ENCODE measurements at regions not wholly inside any gene's neighbourhood (a gene's known extent, or its start where the extent isn't known, plus 50 kb on each side); places are given as distances from the start of the nearest gene placed in this dataset.

DNA sequence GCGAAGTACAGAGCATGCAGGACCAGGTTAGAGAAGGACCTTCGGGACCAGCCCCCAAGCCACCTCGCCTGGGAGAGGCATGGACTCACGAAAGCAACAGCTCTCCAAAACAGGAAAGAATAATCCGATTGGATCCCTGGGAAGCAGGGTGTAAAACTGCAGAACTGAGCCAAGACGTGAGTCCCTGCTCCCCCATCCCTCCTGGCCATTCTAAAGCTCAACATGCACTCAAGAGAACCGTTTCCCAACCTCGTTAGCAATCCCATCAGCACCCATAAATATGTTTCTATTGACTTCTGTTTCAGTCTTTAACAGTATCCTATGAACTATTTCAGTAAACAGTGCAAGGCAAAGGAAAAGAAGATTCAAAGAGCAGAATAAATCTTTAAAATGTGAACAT, 167.0 kb downstream of the COPRS start:
- in situ Hi-C loops (cut with HindIII; ENCODE audit: low sequenced_read_pairs) = no loop called here
- DNase-seq (ENCODE audit: low read depth) = no peak

DNA sequence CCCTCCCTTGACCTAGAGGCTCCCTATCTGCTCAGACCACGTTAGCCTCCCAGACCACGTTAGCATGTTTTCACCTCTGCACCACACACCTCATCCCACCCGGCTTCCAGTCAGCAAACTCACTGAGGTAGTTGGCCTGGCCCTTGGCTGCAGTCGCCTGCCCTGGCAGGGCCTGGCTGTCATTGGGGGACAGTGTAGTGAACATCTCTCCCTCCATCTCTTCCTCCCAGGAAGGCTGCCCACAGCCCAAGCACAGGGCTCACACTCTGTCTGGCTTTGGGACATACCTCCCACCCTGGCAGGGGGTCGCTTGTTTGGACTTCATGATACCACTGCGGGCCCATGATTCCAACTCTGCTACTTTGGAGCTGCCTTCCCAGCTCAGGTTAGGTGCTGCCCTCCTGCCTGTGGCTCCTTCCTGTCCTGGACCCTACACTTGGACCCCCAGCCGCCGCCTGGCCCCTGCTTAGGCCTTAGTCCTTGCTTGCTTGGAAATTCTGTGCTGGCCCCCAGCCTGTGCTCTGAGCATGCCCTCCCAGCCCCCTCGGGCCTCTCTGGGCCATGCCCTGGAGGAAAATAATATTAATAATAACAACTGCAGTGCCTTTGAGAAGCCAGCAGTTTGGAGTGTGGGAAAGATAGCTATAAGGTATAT, 167.7 kb downstream of the COPRS start:
- no peak overlapping the region for H3K4me3 ChIP-seq (ENCODE audit: low read depth, low read length)
- in situ Hi-C loops (cut with HindIII; ENCODE audit: low sequenced_read_pairs) = no loop called here
- DNase-seq (ENCODE audit: low read depth) = no peak
- TF ChIP-seq, protein P1, sequence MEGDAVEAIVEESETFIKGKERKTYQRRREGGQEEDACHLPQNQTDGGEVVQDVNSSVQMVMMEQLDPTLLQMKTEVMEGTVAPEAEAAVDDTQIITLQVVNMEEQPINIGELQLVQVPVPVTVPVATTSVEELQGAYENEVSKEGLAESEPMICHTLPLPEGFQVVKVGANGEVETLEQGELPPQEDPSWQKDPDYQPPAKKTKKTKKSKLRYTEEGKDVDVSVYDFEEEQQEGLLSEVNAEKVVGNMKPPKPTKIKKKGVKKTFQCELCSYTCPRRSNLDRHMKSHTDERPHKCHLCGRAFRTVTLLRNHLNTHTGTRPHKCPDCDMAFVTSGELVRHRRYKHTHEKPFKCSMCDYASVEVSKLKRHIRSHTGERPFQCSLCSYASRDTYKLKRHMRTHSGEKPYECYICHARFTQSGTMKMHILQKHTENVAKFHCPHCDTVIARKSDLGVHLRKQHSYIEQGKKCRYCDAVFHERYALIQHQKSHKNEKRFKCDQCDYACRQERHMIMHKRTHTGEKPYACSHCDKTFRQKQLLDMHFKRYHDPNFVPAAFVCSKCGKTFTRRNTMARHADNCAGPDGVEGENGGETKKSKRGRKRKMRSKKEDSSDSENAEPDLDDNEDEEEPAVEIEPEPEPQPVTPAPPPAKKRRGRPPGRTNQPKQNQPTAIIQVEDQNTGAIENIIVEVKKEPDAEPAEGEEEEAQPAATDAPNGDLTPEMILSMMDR (IDR thresholded peaks at IDR 0.05; ENCODE audit: low read depth, low read length, missing control alignments) = no peak

More for the DNA sequence above, 167.0 kb downstream of the COPRS start:
- H3K4me3 ChIP-seq (ENCODE audit: low read depth, low read length) = no peak overlapping the region
- TF ChIP-seq, protein P1 (IDR thresholded peaks at IDR 0.05; ENCODE audit: low read depth, low read length, missing control alignments) = no peak

DNA sequence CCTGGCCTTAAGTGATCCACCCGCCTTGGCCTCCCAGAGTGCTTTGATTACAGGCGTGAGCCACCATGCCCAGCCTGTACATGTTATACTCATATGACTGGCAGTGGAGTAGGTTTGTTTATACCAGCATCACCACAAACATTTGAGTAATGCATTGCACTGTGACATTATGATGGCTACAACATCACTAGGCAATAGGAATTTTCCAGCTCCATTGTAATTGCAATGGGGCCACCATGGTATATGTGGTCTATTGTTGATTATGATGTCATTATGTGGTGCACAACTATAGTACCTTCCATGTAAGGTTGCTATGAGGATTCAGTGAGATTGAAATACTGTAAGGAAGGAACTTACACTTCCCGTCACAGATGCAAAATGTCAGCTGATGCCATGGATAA, 168.9 kb downstream of the COPRS start:
- in situ Hi-C loops (cut with HindIII; ENCODE audit: low sequenced_read_pairs) = no loop called here
- DNase-seq (ENCODE audit: low read depth) = peak; percentile 24
- TF ChIP-seq, protein P1 (IDR thresholded peaks at IDR 0.05; ENCODE audit: low read depth, low read length, missing control alignments) = no peak
- H3K4me3 ChIP-seq (ENCODE audit: low read depth, low read length) = no peak overlapping the region

DNA sequence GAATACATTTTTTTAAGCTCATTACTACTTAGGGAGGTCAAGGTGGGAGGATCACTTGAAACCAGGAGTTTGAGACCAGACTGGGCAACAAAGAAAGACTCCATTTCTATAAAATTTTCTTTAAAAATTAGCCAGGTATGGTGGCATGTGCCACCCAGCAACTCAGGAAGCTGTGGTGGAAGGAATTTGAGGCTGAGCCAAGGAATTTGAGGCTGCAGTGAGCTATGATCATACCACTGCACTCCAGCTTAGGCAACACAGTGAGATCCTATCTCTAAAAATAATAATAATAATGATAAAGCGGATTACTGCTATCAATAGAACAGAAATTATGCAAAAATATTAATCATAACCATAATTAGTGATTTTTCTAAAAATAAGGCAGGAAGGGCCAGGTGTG, 170.3 kb downstream of the COPRS start:
- H3K4me3 ChIP-seq (ENCODE audit: low read depth, low read length) = no peak overlapping the region
- DNase-seq (ENCODE audit: low read depth) = no peak
- TF ChIP-seq, protein P1 (IDR thresholded peaks at IDR 0.05; ENCODE audit: low read depth, low read length, missing control alignments) = no peak
- in situ Hi-C loops (cut with HindIII; ENCODE audit: low sequenced_read_pairs) = no loop called here

DNA sequence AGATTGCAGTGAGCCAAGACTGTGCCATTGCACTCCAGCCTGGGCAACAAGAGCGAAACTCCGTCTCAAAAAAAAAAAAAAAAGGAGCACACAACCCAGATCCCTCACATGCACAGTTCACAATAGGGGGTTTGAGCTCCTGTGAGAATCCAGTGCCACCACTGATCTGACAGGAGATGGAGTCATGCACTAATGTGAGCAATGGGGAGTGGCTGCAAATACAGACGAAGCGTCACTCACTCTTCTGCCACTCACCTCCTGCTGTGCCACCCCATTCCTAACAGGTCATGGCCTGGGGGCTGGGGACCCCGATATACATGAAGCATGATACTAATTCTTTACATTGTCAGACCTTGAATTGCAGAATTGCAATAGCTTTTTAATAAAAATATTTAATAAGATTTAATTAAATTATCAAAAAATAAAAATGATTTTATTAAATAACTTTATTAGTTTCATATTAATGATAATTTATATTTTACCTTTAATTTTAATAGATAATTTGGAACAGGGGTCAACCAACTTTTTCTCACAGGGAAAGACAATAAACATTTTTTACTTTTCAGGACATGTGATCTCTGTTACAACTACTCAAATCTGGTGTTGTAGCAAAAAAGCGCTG, 171.4 kb downstream of the COPRS start:
- DNase-seq (ENCODE audit: low read depth) = no peak
- TF ChIP-seq, protein P1 (IDR thresholded peaks at IDR 0.05; ENCODE audit: low read depth, low read length, missing control alignments) = no peak
- no peak overlapping the region for H3K4me3 ChIP-seq (ENCODE audit: low read depth, low read length)
- in situ Hi-C loops (cut with HindIII; ENCODE audit: low sequenced_read_pairs) = no loop called here

DNA sequence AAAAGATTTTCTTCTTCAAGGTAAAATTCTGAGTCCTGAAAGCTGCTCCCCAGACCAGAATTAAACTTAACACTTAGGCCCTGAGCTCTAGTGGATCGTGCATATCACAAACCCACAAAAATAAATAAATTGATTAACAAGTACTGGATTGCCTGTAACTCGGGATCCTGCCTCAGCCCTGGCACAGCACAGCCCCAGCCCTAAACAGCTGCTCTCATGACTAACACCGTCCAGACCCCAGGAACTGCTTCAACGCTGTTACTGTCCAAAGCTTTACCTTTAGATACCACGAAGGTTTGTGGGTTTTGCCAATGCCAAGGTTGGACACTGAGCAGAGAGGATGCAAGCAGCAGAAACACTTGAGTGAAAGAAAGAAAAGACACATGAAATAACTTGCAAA, 172.5 kb downstream of the COPRS start:
- no peak for DNase-seq (ENCODE audit: low read depth)
- H3K4me3 ChIP-seq (ENCODE audit: low read depth, low read length) = no peak overlapping the region
- in situ Hi-C loops (cut with HindIII; ENCODE audit: low sequenced_read_pairs) = no loop called here
- TF ChIP-seq, protein P1 (IDR thresholded peaks at IDR 0.05; ENCODE audit: low read depth, low read length, missing control alignments) = no peak
